Effector CD4-positive, alpha-beta T cell (primary cell): ENCODE measurements at regions not wholly inside any gene's neighbourhood (a gene's known extent, or its start where the extent isn't known, plus 50 kb on each side); places are given as distances from the start of the nearest gene placed in this dataset.
"Not testable (repeated sequence)": the region's sequence is repeated elsewhere in the genome, so short reads cannot be mapped to it uniquely, and the experiment has no call there.

ENCODE experiments used
- DNase-seq: peaks from one replicate; pipeline ENCODE4 v3.0.0-alpha.2; 2020

GRCh38 chr1:120552190-120552589, 137.4 kb downstream of the NBPF8 start:
- not testable (repeated sequence) for DNase-seq

- DNase-seq, result not testable (repeated sequence)
Measured at GRCh38 chr1:120557605-120558302, 142.9 kb downstream of the NBPF8 start.

- DNase-seq, result peak; percentile 39
Measured at GRCh38 chr1:120558303-120559060, 143.6 kb downstream of the NBPF8 start.

- DNase-seq, result peak; percentile 6
Measured at GRCh38 chr1:120561767-120562166, 146.9 kb downstream of the NBPF8 start.

- not testable (repeated sequence) for DNase-seq
Measured at GRCh38 chr1:120565396-120565795, 150.6 kb downstream of the NBPF8 start.

GRCh38 chr1:120567620-120568019, 152.8 kb downstream of the NBPF8 start:
- DNase-seq, result not testable (repeated sequence)

- not testable (repeated sequence) for DNase-seq
Measured at GRCh38 chr1:120575201-120575600, 148.5 kb upstream of the NBPF26 start.

- DNase-seq, result not testable (repeated sequence)
Measured at GRCh38 chr1:120582135-120582534, 141.6 kb upstream of the NBPF26 start.

GRCh38 chr1:120586053-120586452, 137.7 kb upstream of the NBPF26 start:
- DNase-seq, result not testable (repeated sequence)

- not testable (repeated sequence) for DNase-seq
Measured at GRCh38 chr1:120588811-120589210, 134.9 kb upstream of the NBPF26 start.

- DNase-seq, result not testable (repeated sequence)
Measured at GRCh38 chr1:120591774-120592173, 132.0 kb upstream of the NBPF26 start.

GRCh38 chr1:120592943-120593342, 130.8 kb upstream of the NBPF26 start:
- DNase-seq, result not testable (repeated sequence)

GRCh38 chr1:120593648-120594047, 130.1 kb upstream of the NBPF26 start:
- not testable (repeated sequence) for DNase-seq

- DNase-seq, result not testable (repeated sequence)
Measured at GRCh38 chr1:120598331-120598951, 125.3 kb upstream of the NBPF26 start.

GRCh38 chr1:120599511-120599910, 124.2 kb upstream of the NBPF26 start:
- DNase-seq, result not testable (repeated sequence)

GRCh38 chr1:120600442-120601041, 123.2 kb upstream of the NBPF26 start:
- DNase-seq, result not testable (repeated sequence)

- DNase-seq, result not testable (repeated sequence)
Measured at GRCh38 chr1:120607882-120608281, 115.9 kb upstream of the NBPF26 start.

GRCh38 chr1:120608314-120609014, 115.3 kb upstream of the NBPF26 start:
- not testable (repeated sequence) for DNase-seq

GRCh38 chr1:120609015-120609573, 114.7 kb upstream of the NBPF26 start:
- DNase-seq, result not testable (repeated sequence)

- not testable (repeated sequence) for DNase-seq
Measured at GRCh38 chr1:120609834-120610233, 113.9 kb upstream of the NBPF26 start.

GRCh38 chr1:120614931-120615639, 108.7 kb upstream of the NBPF26 start:
- not testable (repeated sequence) for DNase-seq
